ENCODE measurements at regions not wholly inside any gene's neighbourhood (a gene's known extent, or its start where the extent isn't known, plus 50 kb on each side); places are given as distances from the start of the nearest gene placed in this dataset.
"Not testable (repeated sequence)": the region's sequence is repeated elsewhere in the genome, so short reads cannot be mapped to it uniquely, and the experiment has no call there.

DNA sequence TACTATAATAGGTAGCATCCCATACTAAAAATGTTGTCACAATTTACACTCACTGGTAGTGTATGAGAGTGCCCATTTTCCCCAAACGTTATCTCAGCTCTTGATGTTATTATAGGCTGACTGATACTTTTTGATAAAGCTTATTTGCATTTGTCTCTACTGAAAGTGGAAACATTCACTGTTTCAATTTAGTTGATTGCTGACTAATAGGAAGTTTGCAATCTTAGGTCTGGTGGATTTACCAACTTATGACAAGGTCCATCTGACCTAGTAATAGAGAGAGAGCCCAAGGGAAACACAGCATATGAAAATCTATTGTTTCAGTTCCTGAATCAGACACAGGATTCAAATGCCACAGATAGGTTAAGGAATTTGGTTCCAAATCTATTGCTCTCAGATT lies 97.2 kb upstream of the NBPF9 start:
- H2BK20ac ChIP-seq (ENCODE audit: low read length); H3K23ac ChIP-seq (ENCODE audit: insufficient read length); H3K36me3 ChIP-seq (ENCODE audit: control insufficient read depth in 2 of 4, insufficient read depth in 4 of 4, low read length in 3 of 4); CTCF ChIA-PET (ENCODE audit: partially characterized antibody); H3K27me3 ChIP-seq (replicated peaks in 1 of 4; ENCODE audit: control insufficient read depth in 3 of 4, extremely low read depth in 1 of 4, insufficient read depth in 3 of 4, low read length in 3 of 4); H3K56ac ChIP-seq (replicated peaks; ENCODE audit: insufficient read length, low read depth, low read length); H4K8ac ChIP-seq (ENCODE audit: extremely low read depth, insufficient read depth, low read length); H3K4me2 ChIP-seq (ENCODE audit: insufficient read depth in 1 of 2, low read depth in 2 of 2, low read length in 2 of 2); H2BK5ac ChIP-seq (ENCODE audit: low read depth, low read length); H3K4ac ChIP-seq (replicated peaks; ENCODE audit: insufficient read length, low read depth, low read length); H2BK15ac ChIP-seq (ENCODE audit: low read length); H4K20me1 ChIP-seq (replicated peaks in 1 of 2; ENCODE audit: control insufficient read depth in 1 of 2, insufficient read depth in 2 of 2, low read length in 2 of 2); DNase-seq (ENCODE audit: low read depth in 1 of 2, low spot score in 2 of 2); H3K27ac ChIP-seq (ENCODE audit: low read depth, low read length); H3K4me1 ChIP-seq (replicated peaks in 1 of 4; ENCODE audit: control insufficient read depth in 3 of 4, insufficient read depth in 4 of 4, low read length in 3 of 4); H2AFZ ChIP-seq (ENCODE audit: low read length); H3K9me3 ChIP-seq (ENCODE audit: insufficient read depth in 2 of 2, low read depth in 1 of 2, low read length in 1 of 2); H2AK5ac ChIP-seq (ENCODE audit: low read depth, low read length); H3K9ac ChIP-seq (replicated peaks in 1 of 4; ENCODE audit: extremely low read depth in 1 of 4, low read depth in 3 of 4, low read length in 3 of 4); H3K23me2 ChIP-seq (ENCODE audit: low read depth, low read length); POLR2A ChIA-PET (ENCODE audit: partially characterized antibody); H3K18ac ChIP-seq (ENCODE audit: extremely low read depth, low read length); H2BK120ac ChIP-seq (replicated peaks; ENCODE audit: low read depth, low read length); H4K5ac ChIP-seq (ENCODE audit: insufficient read length, low read depth, low read length); H3K79me1 ChIP-seq (ENCODE audit: low read depth, low read length); H3K4me3 ChIP-seq (ENCODE audit: extremely low read depth in 1 of 4, insufficient read depth in 2 of 4, low read depth in 3 of 4, low read length in 4 of 4); H4K91ac ChIP-seq (replicated peaks; ENCODE audit: insufficient read length, low read length); FAIRE-seq; H2BK12ac ChIP-seq (ENCODE audit: low read depth, low read length); H3K14ac ChIP-seq (ENCODE audit: insufficient read length); H3K79me2 ChIP-seq (ENCODE audit: control insufficient read depth in 1 of 2, insufficient read depth in 2 of 2, low read length in 2 of 2): not testable (repeated sequence)
- WGBS, 2 experiments (ENCODE audit: extremely low coverage in 1 of 2, insufficient coverage in 1 of 2, insufficient read length in 1 of 2, insufficient replicate concordance in 2 of 2, low coverage in 1 of 2, low lambda C conversion rate in 2 of 2, missing lambda C conversion rate in 1 of 2): 55% methylated on average over 1 of the region's 1 CpG; no CpG with 5 or more reads in 1 of the 2 experiments

DNA sequence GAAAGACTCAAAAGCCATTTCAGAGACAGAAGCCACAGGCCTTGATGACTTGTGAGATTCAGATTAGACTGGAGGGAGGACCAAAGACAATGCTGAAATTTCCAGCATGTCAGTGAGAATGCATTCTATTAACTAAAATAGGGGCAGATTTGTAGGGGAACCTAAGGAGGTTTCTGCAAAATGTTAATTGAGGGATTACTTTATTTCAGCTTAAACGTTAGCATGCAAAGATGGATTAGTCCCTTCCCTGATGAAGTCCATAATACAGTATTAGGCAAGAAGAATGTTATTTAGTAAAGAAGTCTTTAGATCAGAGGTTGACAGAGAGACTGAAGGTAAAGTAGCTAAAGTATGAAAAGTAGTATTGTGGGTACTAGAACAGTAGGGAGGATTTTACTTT lies 98.9 kb upstream of the NBPF9 start:
- POLR2A ChIA-PET (ENCODE audit: partially characterized antibody): not testable (repeated sequence)

More for the DNA sequence above, 98.9 kb upstream of the NBPF9 start:
- H2BK20ac ChIP-seq (ENCODE audit: low read length); H3K23me2 ChIP-seq (ENCODE audit: low read depth, low read length); H3K79me1 ChIP-seq (ENCODE audit: low read depth, low read length); H3K56ac ChIP-seq (replicated peaks; ENCODE audit: insufficient read length, low read depth, low read length); H3K23ac ChIP-seq (ENCODE audit: insufficient read length); H3K4ac ChIP-seq (replicated peaks; ENCODE audit: insufficient read length, low read depth, low read length); H4K5ac ChIP-seq (ENCODE audit: insufficient read length, low read depth, low read length); CTCF ChIA-PET (ENCODE audit: partially characterized antibody); H3K18ac ChIP-seq (ENCODE audit: extremely low read depth, low read length); H4K8ac ChIP-seq (ENCODE audit: extremely low read depth, insufficient read depth, low read length); DNase-seq (ENCODE audit: low read depth in 1 of 2, low spot score in 2 of 2); FAIRE-seq; H2BK12ac ChIP-seq (ENCODE audit: low read depth, low read length); H2AK5ac ChIP-seq (ENCODE audit: low read depth, low read length); H3K4me2 ChIP-seq (ENCODE audit: insufficient read depth in 1 of 2, low read depth in 2 of 2, low read length in 2 of 2); H2BK15ac ChIP-seq (ENCODE audit: low read length); H3K36me3 ChIP-seq (ENCODE audit: control insufficient read depth in 2 of 4, insufficient read depth in 4 of 4, low read length in 3 of 4); H3K14ac ChIP-seq (ENCODE audit: insufficient read length); H3K4me3 ChIP-seq (ENCODE audit: extremely low read depth in 1 of 4, insufficient read depth in 2 of 4, low read depth in 3 of 4, low read length in 4 of 4); H2BK5ac ChIP-seq (ENCODE audit: low read depth, low read length); H2AFZ ChIP-seq (ENCODE audit: low read length); H3K9ac ChIP-seq (replicated peaks in 1 of 4; ENCODE audit: extremely low read depth in 1 of 4, low read depth in 3 of 4, low read length in 3 of 4); H4K91ac ChIP-seq (replicated peaks; ENCODE audit: insufficient read length, low read length); H3K4me1 ChIP-seq (replicated peaks in 1 of 4; ENCODE audit: control insufficient read depth in 3 of 4, insufficient read depth in 4 of 4, low read length in 3 of 4); H4K20me1 ChIP-seq (replicated peaks in 1 of 2; ENCODE audit: control insufficient read depth in 1 of 2, insufficient read depth in 2 of 2, low read length in 2 of 2); H3K79me2 ChIP-seq (ENCODE audit: control insufficient read depth in 1 of 2, insufficient read depth in 2 of 2, low read length in 2 of 2); H2BK120ac ChIP-seq (replicated peaks; ENCODE audit: low read depth, low read length); H3K27ac ChIP-seq (ENCODE audit: low read depth, low read length); H3K27me3 ChIP-seq (replicated peaks in 1 of 4; ENCODE audit: control insufficient read depth in 3 of 4, extremely low read depth in 1 of 4, insufficient read depth in 3 of 4, low read length in 3 of 4); H3K9me3 ChIP-seq (ENCODE audit: insufficient read depth in 2 of 2, low read depth in 1 of 2, low read length in 1 of 2): not testable (repeated sequence)
- no CpG with 5 or more reads among the region's 1 CpG for WGBS, 2 experiments (ENCODE audit: extremely low coverage in 1 of 2, insufficient coverage in 1 of 2, insufficient read length in 1 of 2, insufficient replicate concordance in 2 of 2, low coverage in 1 of 2, low lambda C conversion rate in 2 of 2, missing lambda C conversion rate in 1 of 2)
